H1 (cell line): ENCODE measurements at regions not wholly inside any gene's neighbourhood (a gene's known extent, or its start where the extent isn't known, plus 50 kb on each side); places are given as distances from the start of the nearest gene placed in this dataset.

Experiments used
- CTCF ChIA-PET: fragments of 300-600 bp; sonication (Branson Sonifier 250); formaldehyde crosslinking; loops from one replicate; lab custom pipeline; 2021; ENCODE audit not compliant: partially characterized antibody; lab: Charles Lee
- POLR2A ChIA-PET: fragments of 300-600 bp; sonication (Branson Sonifier 250); formaldehyde crosslinking; loops from one replicate; lab custom pipeline; 2021; ENCODE audit warnings: inconsistent platforms; ENCODE audit not compliant: partially characterized antibody; lab: Charles Lee
- DNase-seq, 2 experiments: peaks; one replicate each; pipeline versions ENCODE4 v3.0.0 to v3.0.0-alpha.2; 2010 to 2022; ENCODE audit warnings: low spot score in 2 of 2, low read depth in 1 of 2, mixed read lengths in 1 of 2
- FAIRE-seq: peaks from 2 replicates; lab custom pipeline; 2011; peaks lifted over from hg19 to GRCh38; lab: Jason Lieb, UNC
- H2AFZ ChIP-seq: 2 replicates; pipeline ENCODE4 v1.8.1; 2012; ENCODE audit warnings: low read length, inconsistent platforms
- H2AK5ac ChIP-seq: 2 replicates; pipeline ENCODE4 v1.6.1; 2013; ENCODE audit warnings: low read depth, low read length
- H2BK120ac ChIP-seq: replicated peaks from 2 replicates; pipeline ENCODE3; 2013; ENCODE audit warnings: low read depth, low read length, inconsistent platforms
- H2BK12ac ChIP-seq: 2 replicates; pipeline ENCODE4 v1.6.1; 2013; ENCODE audit warnings: low read depth, low read length
- H2BK15ac ChIP-seq: 2 replicates; pipeline ENCODE4 v1.6.1; 2013; ENCODE audit warnings: low read length
- H2BK20ac ChIP-seq: 2 replicates; pipeline ENCODE4 v1.6.1; 2013; ENCODE audit warnings: low read length
- H2BK5ac ChIP-seq: 2 replicates; pipeline ENCODE4 v1.6.1; 2013; ENCODE audit warnings: low read depth, low read length
- H3K14ac ChIP-seq: 2 replicates; pipeline ENCODE4 v1.6.1; 2013; ENCODE audit warnings: inconsistent platforms; ENCODE audit not compliant: insufficient read length
- H3K18ac ChIP-seq: 2 replicates; pipeline ENCODE4 v1.6.1; 2013; ENCODE audit warnings: low read length; ENCODE audit errors: extremely low read depth
- H3K23ac ChIP-seq: 2 replicates; pipeline ENCODE4 v1.6.1; 2013; ENCODE audit warnings: inconsistent platforms; ENCODE audit not compliant: insufficient read length
- H3K23me2 ChIP-seq: 2 replicates; pipeline ENCODE4 v1.6.1; 2013; ENCODE audit warnings: low read depth, low read length
- H3K27ac ChIP-seq: 2 replicates; pipeline ENCODE4 v1.6.1; 2011; ENCODE audit warnings: low read depth, low read length, inconsistent platforms
- H3K27me3 ChIP-seq, 4 experiments: replicated peaks in 1 of 4; 1 replicate in 1 of 4; 2 replicates in 3 of 4; pipeline versions ENCODE4 v1.6.1 to v1.8.1; 2011 to 2013; ENCODE audit warnings: low read length in 3 of 4, mild to moderate bottlenecking in 3 of 4, inconsistent platforms in 2 of 4, mixed read lengths in 2 of 4, moderate library complexity in 1 of 4; ENCODE audit not compliant: control insufficient read depth in 3 of 4, insufficient read depth in 3 of 4; ENCODE audit errors: extremely low read depth in 1 of 4
- H3K36me3 ChIP-seq, 4 experiments: 2 replicates each; pipeline versions ENCODE4 v1.6.1 to v1.8.1; 2011 to 2013; ENCODE audit warnings: mild to moderate bottlenecking in 4 of 4, low read length in 3 of 4, moderate library complexity in 2 of 4, control low read depth in 1 of 4, inconsistent platforms in 1 of 4; ENCODE audit not compliant: insufficient read depth in 4 of 4, control insufficient read depth in 2 of 4
- H3K4ac ChIP-seq: replicated peaks from 2 replicates; pipeline ENCODE3; 2013; ENCODE audit warnings: low read length, low read depth, mixed read lengths, inconsistent platforms; ENCODE audit not compliant: insufficient read length
- H3K4me1 ChIP-seq, 4 experiments: replicated peaks in 1 of 4; 1 replicate in 1 of 4; 2 replicates in 3 of 4; pipeline versions ENCODE4 v1.6.1 to v1.8.1; 2011 to 2013; ENCODE audit warnings: low read length in 3 of 4, inconsistent platforms in 2 of 4, mixed read lengths in 1 of 4; ENCODE audit not compliant: insufficient read depth in 4 of 4, control insufficient read depth in 3 of 4
- H3K4me2 ChIP-seq, 2 experiments: 2 replicates each; pipeline versions ENCODE4 v1.6.1 to v1.8.1; 2011 to 2013; ENCODE audit warnings: low read depth in 2 of 2, low read length in 2 of 2, control low read depth in 1 of 2, inconsistent platforms in 1 of 2, mild to moderate bottlenecking in 1 of 2; ENCODE audit not compliant: insufficient read depth in 1 of 2
- H3K4me3 ChIP-seq, 4 experiments: fragments of 200-600, 300-600 bp in 1 of 4; sonication (generic), shearing (Covaris generic), sonication (Bioruptor Twin) in 1 of 4; 2 replicates each; pipeline versions ENCODE4 v1.5.1 to v1.8.1; 2011 to 2016; ENCODE audit warnings: low read length in 4 of 4, low read depth in 3 of 4, control low read depth in 2 of 4, inconsistent platforms in 2 of 4, mild to moderate bottlenecking in 2 of 4, mixed read lengths in 1 of 4, moderate library complexity in 1 of 4; ENCODE audit not compliant: insufficient read depth in 2 of 4; ENCODE audit errors: extremely low read depth in 1 of 4
- H3K56ac ChIP-seq: replicated peaks from 2 replicates; pipeline ENCODE3; 2013; ENCODE audit warnings: low read depth, mild to moderate bottlenecking, mixed read lengths, low read length, inconsistent platforms; ENCODE audit not compliant: insufficient read length
- H3K79me1 ChIP-seq: 2 replicates; pipeline ENCODE4 v1.6.1; 2013; ENCODE audit warnings: low read depth, low read length, control low read depth
- H3K79me2 ChIP-seq, 2 experiments: 2 replicates each; pipeline versions ENCODE4 v1.6.1 to v1.8.1; 2012 to 2013; ENCODE audit warnings: low read length in 2 of 2, mild to moderate bottlenecking in 2 of 2, inconsistent platforms in 1 of 2; ENCODE audit not compliant: insufficient read depth in 2 of 2, control insufficient read depth in 1 of 2
- H3K9ac ChIP-seq, 4 experiments: replicated peaks in 1 of 4; 1 replicate in 1 of 4; 2 replicates in 3 of 4; pipeline versions ENCODE4 v1.6.1 to v1.8.1; 2011 to 2013; ENCODE audit warnings: low read depth in 3 of 4, low read length in 3 of 4, control low read depth in 2 of 4, mild to moderate bottlenecking in 2 of 4, moderate library complexity in 2 of 4, inconsistent platforms in 1 of 4; ENCODE audit errors: extremely low read depth in 1 of 4
- H3K9me3 ChIP-seq, 2 experiments: 2 replicates each; pipeline versions ENCODE4 v1.6.1 to v1.8.1; 2012 to 2013; ENCODE audit warnings: mild to moderate bottlenecking in 2 of 2, moderate library complexity in 2 of 2, control low read depth in 1 of 2, inconsistent platforms in 1 of 2, low read depth in 1 of 2, low read length in 1 of 2, mixed read lengths in 1 of 2; ENCODE audit not compliant: insufficient read depth in 2 of 2
- H4K20me1 ChIP-seq, 2 experiments: replicated peaks in 1 of 2; 2 replicates each; pipeline versions ENCODE3 to v1.8.1; 2011 to 2013; ENCODE audit warnings: inconsistent platforms in 2 of 2, low read length in 2 of 2, mild to moderate bottlenecking in 1 of 2; ENCODE audit not compliant: insufficient read depth in 2 of 2, control insufficient read depth in 1 of 2
- H4K5ac ChIP-seq: 2 replicates; pipeline ENCODE4 v1.6.1; 2013; ENCODE audit warnings: low read length, low read depth, mixed read lengths, inconsistent platforms; ENCODE audit not compliant: insufficient read length
- H4K8ac ChIP-seq: 2 replicates; pipeline ENCODE4 v1.8.0; 2013; ENCODE audit warnings: mild to moderate bottlenecking, moderate library complexity, low read length, inconsistent platforms; ENCODE audit not compliant: insufficient read depth; ENCODE audit errors: extremely low read depth
- H4K91ac ChIP-seq: replicated peaks from 2 replicates; pipeline ENCODE3; 2013; ENCODE audit warnings: low read length, mixed read lengths, inconsistent platforms; ENCODE audit not compliant: insufficient read length
- CBX5 ChIP-seq: fragments of 300-800, 300-1000 bp; sonication (generic); IDR thresholded peaks from 2 replicates; pipeline ENCODE4 v1.7.1; 2016; ENCODE audit warnings: antibody characterized with exemption, low read length, low read depth
- CTBP2 ChIP-seq: IDR thresholded peaks from 2 replicates; pipeline ENCODE4 v1.7.0; 2011; ENCODE audit warnings: borderline replicate concordance, mild to moderate bottlenecking, moderate library complexity, mixed read lengths, low read length; ENCODE audit not compliant: insufficient read depth, insufficient read length
- E2F6 ChIP-seq: IDR thresholded peaks from 2 replicates; pipeline ENCODE4 v1.6.1; 2012; ENCODE audit warnings: inconsistent platforms
- MAX ChIP-seq: IDR thresholded peaks from 2 replicates; pipeline ENCODE4 v1.6.1; 2012; ENCODE audit warnings: inconsistent platforms
- RNF2 ChIP-seq: fragments of 200-900, 300-1000 bp; sonication (generic); IDR thresholded peaks from 2 replicates; pipeline ENCODE4 v1.7.1; 2016; ENCODE audit warnings: borderline replicate concordance, low read depth, mild to moderate bottlenecking, antibody characterized with exemption, low read length; ENCODE audit not compliant: poor library complexity, severe bottlenecking; ENCODE audit errors: missing control alignments
- SAP30 ChIP-seq: fragments of 300-600 bp; sonication (generic); IDR thresholded peaks from 2 replicates; pipeline ENCODE4 v1.7.1; 2012; ENCODE audit warnings: low read length, moderate library complexity, mild to moderate bottlenecking, inconsistent platforms; ENCODE audit not compliant: insufficient read depth, insufficient replicate concordance
- SIN3A ChIP-seq, 2 experiments: IDR thresholded peaks in 1 of 2; conservative IDR thresholded peaks in 1 of 2; 2 replicates each; pipeline ENCODE4 v1.6.1; 2011 to 2012; ENCODE audit warnings: low read length in 2 of 2, improper control_type of control experiment in 1 of 2, low read depth in 1 of 2, mild to moderate bottlenecking in 1 of 2
- SIX5 ChIP-seq: IDR thresholded peaks from 2 replicates; pipeline ENCODE4 v1.6.1; 2011; ENCODE audit warnings: mild to moderate bottlenecking, low read depth, low read length
- ZNF274 ChIP-seq: IDR thresholded peaks from 2 replicates; pipeline ENCODE4 v1.7.0; 2012; ENCODE audit warnings: low read length, borderline replicate concordance; ENCODE audit errors: extremely low read depth
- WGBS, 2 experiments: shearing (Covaris generic) in 1 of 2; methylation state at CpG; one replicate each; pipeline versions ENCODE4 v1.1.6 to v1.1.7; 2013 to 2015; ENCODE audit warnings: low lambda C conversion rate in 2 of 2, mixed read lengths in 2 of 2, inconsistent platforms in 1 of 2, low coverage in 1 of 2, missing lambda C conversion rate in 1 of 2; ENCODE audit not compliant: insufficient replicate concordance in 2 of 2, insufficient coverage in 1 of 2, insufficient read length in 1 of 2; ENCODE audit errors: extremely low coverage in 1 of 2, missing lambda C conversion rate in 1 of 2; 5-methylcytosine and 5-hydroxymethylcytosine counted together

GRCh38 chr3:15934389-15935195 is 136.8 kb upstream of the ANKRD28 start:
- no peak overlapping the region for H2AK5ac ChIP-seq
- no peak overlapping the region for H3K14ac ChIP-seq
- no peaks in the 10 kb centered on the region for H3K79me1 ChIP-seq
- H3K23me2 ChIP-seq = no peaks in the 10 kb centered on the region
- no peak overlapping the region for H4K8ac ChIP-seq
- FAIRE-seq (no peak), DNase-seq (no peak)
- H3K36me3 ChIP-seq = no peaks in the 10 kb centered on the region
- no peak overlapping the region for H3K18ac ChIP-seq
- H2BK12ac ChIP-seq = no peak overlapping the region
- no peaks in the 10 kb centered on the region for H4K20me1 ChIP-seq
- WGBS, 2 experiments = 95% methylated on average over 6 of the region's 6 CpGs; no CpG with 5 or more reads in 1 of the 2 experiments
- H3K56ac ChIP-seq = no peak overlapping the region
- H3K9me3 ChIP-seq = no peaks in the 10 kb centered on the region
- H2AFZ ChIP-seq = no peak overlapping the region
- H3K9ac ChIP-seq = no peak overlapping the region
- H3K4ac ChIP-seq = no peak overlapping the region
- no peak overlapping the region for H2BK120ac ChIP-seq
- H3K4me2 ChIP-seq = no peak overlapping the region
- H3K27ac ChIP-seq = no peak overlapping the region
- H2BK15ac ChIP-seq = no peak overlapping the region
- no peak overlapping the region for H2BK20ac ChIP-seq
- H3K23ac ChIP-seq = no peak overlapping the region
- POLR2A ChIA-PET = interaction anchor here (0.6 kb wide), 1 partner anchor 1548 kb away, joined by 3 read pairs; no protein-coding TSS in a partner anchor
- H2BK5ac ChIP-seq = no peak overlapping the region
- H4K5ac ChIP-seq = no peak overlapping the region
- CTCF ChIA-PET = interaction anchor here (0.6 to 1.5 kb wide), 4 partner anchors 10 to 115 kb away, joined by 3 read pairs; no protein-coding TSS in a partner anchor
- H3K4me1 ChIP-seq = peaks cover 0 to 3% (median 0%) of the 10 kb centered on the region in 4 experiments; a peak in 1 of 7 replicates
- H3K4me3 ChIP-seq = no peak overlapping the region
- no peak overlapping the region for H4K91ac ChIP-seq
- no peaks in the 10 kb centered on the region for H3K27me3 ChIP-seq
- H3K79me2 ChIP-seq = no peaks in the 10 kb centered on the region
- TF ChIP-seq SIN3A (conservative IDR thresholded peaks at IDR 0.05 in 1 of 2, IDR thresholded peaks at IDR 0.05 in 1 of 2; ENCODE audit: low read depth in 1 of 2, low read length in 2 of 2) = no peak
- TF ChIP-seq RNF2 = no peak
- TF ChIP-seq CBX5 = no peak
- no peak for TF ChIP-seq E2F6
- no peak for TF ChIP-seq CTBP2
- TF ChIP-seq ZNF274 = no peak
- no peak for TF ChIP-seq SIX5
- no peak for TF ChIP-seq MAX
- no peak for TF ChIP-seq SAP30
